ENCODE measurements at regions not wholly inside any gene's neighbourhood (a gene's known extent, or its start where the extent isn't known, plus 50 kb on each side); places are given as distances from the start of the nearest gene placed in this dataset.

GRCh38 chr6:26312501-26313397 lies 52.2 kb upstream of the BTN3A2 start:
- POLR2A ChIA-PET, result interaction anchor here (0.6 to 2.5 kb wide), 6 partner anchors 10 to 79 kb away, joined by 3 to 11 read pairs (median 4); a partner anchor contains a TSS
- Mint-ChIP-seq H3K27ac (peak overlapping the region; percentile 93), H3K4me3 (peak overlapping the region; percentile 84), H3K9me3 (no peaks in the 10 kb centered on the region), H3K27me3 (no peaks in the 10 kb centered on the region), H3K4me1 (ENCODE audit: low read depth) (peaks cover 33% of the 10 kb centered on the region), H3K36me3 (ENCODE audit: low read depth) (peaks cover 2% of the 10 kb centered on the region)
- ATAC-seq (peak; percentile 74), DNase-seq (peak; percentile 92)
- TF ChIP-seq CTCF (IDR thresholded peaks at IDR 0.05), result no peak
- CTCF ChIA-PET, result interaction anchor here (2.1 kb wide), 1 partner anchor 10 kb away, joined by 10 read pairs; no protein-coding TSS in a partner anchor
- intact Hi-C loops (cut with micrococcal nuclease), result loop anchor here (2.0 to 5.0 kb wide), 3 partner anchors 28 to 240 kb away; a partner anchor contains a TSS

Measured in activated CD8-positive, alpha-beta T cell treated with anti-CD3 and anti-CD28 coated beads for 36 hours (primary cell).